ENCODE measurements at regions not wholly inside any gene's neighbourhood (a gene's known extent, or its start where the extent isn't known, plus 50 kb on each side); places are given as distances from the start of the nearest gene placed in this dataset.

- TF ChIP-seq REST (IDR thresholded peaks at IDR 0.05; ENCODE audit: low read depth): no peak
- TF ChIP-seq CEBPB (IDR thresholded peaks at IDR 0.05): no peak
- TF ChIP-seq CREB1 (IDR thresholded peaks at IDR 0.05; ENCODE audit: low read depth): no peak
- TF ChIP-seq EP300 (IDR thresholded peaks at IDR 0.05; ENCODE audit: borderline replicate concordance): no peak
- no peak for TF ChIP-seq RAD21 (IDR thresholded peaks at IDR 0.05; ENCODE audit: low read depth)
- TF ChIP-seq ZBTB7A (IDR thresholded peaks at IDR 0.05; ENCODE audit: low read depth): no peak
Measured at GRCh38 chr5:173670130-173670651, 53.7 kb upstream of the BOD1 start.
